NCI-H748 (cell line): ENCODE measurements at regions not wholly inside any gene's neighbourhood (a gene's known extent, or its start where the extent isn't known, plus 50 kb on each side); places are given as distances from the start of the nearest gene placed in this dataset.

Source experiments
- DNase-seq: peaks from one replicate; lab custom pipeline; 2025; ENCODE audit not compliant: unreplicated experiment; lab: John Stamatoyannopoulos, UW

DNA sequence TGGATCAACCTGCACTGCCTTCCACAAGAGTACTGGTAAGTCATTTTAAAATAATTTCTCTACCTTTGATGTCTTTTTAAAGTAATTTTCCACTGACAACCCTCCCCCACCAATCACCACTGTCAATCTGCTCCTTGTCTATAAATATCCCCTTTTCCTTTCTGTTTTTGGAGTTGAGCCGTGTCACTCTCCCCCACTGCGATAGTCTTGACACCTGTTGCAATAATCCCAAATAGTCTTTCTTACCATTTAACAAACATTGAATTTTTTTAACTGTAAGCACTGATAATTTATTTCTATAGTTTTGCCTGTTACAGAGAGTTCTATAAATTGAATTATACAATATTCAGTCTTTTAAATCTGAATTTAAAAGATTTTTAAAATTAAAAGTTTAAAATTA, 420.9 kb downstream of the COL11A1 start:
- DNase-seq: no peak

DNA sequence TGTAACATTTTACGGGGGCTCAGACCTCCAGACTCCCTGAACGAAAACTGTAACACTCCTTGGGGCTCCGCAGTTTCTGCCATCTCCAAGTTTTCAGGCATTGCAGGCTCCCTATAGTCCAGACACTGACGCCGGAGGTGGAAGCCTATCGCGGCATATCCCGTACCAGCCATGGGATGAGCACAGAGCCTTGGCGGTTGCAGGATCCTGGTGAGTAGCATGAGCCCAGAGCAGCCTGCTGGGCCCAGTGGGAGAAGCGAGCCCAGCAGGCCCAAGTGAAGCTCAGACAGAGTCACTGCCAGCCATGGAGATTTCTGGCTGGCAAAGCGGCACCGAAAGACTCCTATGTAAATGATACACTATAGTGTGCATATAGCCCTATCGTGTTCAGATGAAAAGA, 446.8 kb downstream of the COL11A1 start:
- no peak for DNase-seq

DNA sequence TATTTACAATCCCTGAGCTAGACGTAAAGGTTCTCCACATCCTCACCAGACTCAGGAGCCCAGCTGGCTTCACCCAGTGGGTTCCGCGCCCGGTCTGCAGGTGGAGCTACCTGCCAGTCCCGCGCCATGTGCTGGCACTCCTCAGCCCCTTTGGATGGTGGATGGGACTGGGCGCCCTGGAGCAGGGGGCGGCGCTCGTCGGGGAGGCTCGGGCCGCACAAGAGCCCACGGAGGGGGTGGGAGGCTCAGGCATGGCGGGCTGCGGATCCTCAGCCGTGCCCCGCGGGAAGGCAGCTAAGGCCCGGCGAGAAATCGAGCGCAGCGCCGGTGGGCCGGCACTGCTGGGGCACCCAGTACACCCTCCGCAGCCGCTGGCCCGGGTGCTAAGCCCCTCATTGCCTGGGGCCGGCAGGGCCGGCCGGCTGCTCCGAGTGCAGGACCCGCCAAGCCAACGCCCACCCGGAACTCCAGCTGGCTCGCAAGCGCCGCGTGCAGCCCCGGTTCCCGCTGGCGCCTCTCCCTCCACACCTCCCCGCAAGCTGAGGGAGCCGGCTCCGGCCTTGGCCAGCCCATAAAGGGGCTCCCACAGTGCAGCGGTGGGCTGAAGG, 448.3 kb downstream of the COL11A1 start:
- peak; percentile 41 for DNase-seq

DNA sequence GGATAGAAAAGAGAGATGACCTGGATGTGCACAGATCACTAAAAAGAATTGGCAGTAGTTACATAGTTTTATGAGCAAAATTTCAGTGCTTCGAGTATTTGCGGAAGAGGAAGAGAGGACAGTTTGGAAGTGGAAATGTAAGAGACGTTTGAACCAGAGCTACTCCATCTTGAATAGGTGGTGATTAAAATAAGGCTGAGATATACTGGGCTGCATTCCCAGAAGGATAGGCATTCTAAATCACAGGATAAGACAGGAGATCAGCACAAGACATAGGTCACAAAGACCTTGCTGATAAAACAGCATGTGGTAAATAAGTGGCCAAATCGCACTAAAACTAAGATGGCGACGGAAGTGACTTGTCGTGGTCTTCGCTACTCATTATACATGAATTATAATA, 453.3 kb downstream of the COL11A1 start:
- DNase-seq: no peak

DNA sequence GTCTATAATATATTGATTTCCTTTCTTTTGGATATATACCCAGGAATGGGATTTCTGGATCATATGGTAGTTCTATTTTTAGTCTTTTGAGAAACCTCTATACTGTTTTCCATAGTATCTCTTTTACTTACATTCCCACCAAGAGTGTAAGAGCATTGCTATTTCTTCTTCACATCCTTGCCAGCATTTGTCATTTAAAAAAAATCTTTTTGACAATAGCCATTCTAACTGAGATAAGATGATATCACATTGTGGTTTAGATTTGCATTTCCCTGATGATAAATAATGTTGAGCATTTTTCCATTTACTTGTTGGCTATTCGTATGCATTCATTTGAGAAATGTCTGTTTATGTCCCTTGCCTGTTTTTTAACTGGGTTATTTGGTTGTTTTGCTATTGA, 467.4 kb downstream of the COL11A1 start:
- no peak for DNase-seq

DNA sequence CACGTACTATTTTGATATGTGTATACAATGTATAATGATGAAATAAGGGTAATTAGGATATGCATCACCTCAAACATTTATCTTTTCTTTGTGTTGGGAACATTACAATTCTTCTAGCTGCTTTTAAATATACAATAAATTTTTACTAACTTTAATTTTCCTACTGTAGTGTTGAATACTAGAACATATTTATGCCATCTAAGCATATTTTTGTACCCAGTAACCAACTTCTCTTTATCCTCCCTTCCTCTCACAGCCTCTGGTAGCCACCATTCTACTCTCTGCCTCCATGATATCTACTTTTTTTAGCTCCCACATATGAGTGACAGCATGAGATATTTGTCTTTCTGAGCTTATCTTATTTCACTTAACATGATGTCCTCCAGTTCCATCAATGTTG, 468.0 kb downstream of the COL11A1 start:
- no peak for DNase-seq

DNA sequence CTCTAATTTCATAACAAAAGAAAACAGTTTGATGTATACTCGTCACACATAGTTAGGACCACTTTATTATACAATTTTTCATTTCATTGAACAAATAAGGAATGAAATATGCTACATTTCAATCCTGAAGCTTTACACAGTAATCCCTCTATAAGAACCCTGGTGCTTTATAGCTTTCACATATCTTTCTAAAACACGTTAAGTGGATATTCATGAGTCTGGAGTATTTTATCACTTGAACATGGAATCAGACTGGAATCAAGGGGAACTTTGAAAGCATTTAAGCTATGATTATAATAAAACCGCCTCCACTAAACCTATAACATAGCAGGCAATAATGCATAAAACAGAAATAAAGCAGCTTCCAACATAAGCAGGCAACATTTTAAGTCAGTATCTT, 476.6 kb downstream of the COL11A1 start:
- DNase-seq: no peak

DNA sequence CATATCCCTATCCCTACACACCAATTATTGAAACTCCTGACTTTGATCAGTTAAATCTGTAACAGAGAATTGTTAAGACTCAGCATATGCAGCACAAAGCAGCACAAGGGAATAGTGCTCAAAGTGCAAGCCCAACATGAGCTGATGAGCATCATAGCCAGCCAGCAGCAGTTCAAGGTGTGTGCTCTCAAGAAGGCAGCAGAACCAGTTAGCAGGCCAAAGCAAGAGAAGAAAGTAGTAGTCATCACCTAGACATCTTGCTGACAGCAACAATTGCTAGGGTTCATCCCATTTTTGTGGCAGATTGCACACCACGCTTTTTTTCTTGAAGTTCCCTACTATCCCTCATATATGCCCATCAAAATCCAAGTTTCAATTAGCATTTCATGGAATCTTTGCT, 478.3 kb downstream of the COL11A1 start:
- no peak for DNase-seq

DNA sequence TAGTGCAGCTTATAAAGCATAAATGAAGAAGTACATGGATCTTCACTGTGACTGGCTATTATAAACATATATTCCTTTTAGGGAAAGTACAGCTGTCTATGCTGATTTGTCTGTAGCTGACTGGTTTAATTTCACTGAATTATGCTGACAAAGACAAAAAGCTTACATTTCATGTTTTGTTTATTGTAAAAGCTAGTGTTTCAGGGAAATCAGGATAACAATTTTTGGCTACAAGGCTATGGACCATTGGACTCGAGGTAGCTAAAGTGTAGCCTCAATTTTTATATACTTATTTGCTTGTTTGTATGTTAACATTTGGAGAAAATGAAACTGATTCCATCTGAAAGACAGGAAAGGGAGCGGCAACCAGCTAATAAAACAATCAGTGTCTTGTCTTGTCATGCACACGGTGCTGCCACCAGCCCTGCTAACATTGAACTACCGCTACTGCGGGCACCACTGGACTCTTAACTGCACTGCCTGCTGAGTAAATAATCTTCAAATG, 480.2 kb downstream of the COL11A1 start:
- peak; percentile 87 for DNase-seq

DNA sequence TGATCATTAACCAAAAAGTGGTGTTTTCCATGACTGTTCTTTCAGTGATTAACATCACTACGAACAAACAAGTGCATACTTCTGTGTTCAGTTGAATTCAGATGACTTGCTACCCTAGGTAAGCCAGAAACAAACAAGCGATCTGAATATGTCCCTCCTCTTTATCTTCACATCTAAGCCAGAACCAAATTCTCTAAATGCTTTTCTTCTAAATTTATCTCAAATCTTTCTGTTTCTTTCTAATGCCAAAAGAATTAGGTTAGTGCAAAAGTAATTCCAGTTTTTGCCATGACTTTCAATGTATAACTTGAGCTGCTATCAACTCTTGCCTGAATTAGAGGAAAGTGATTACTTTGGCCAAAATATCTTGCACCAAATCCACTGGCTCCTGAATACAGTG, 481.2 kb downstream of the COL11A1 start:
- DNase-seq: no peak

DNA sequence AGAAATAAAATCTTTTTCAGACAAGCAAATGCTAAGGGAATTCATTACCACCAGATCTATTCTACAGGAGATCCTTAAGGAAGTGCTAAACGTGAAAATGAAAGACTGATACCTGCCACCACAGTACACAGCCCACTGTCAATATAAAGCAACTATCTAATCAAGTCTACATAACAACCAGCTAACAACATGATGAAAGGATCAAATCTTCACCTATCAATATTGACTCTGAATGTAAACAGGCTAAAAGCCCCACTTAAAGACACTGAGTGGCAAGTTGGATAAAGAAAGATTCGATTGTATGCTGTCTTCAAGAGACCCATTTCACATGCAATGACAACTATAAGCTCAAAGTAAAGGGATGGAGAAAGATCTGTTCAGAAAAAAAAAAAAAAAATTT, 492.4 kb downstream of the COL11A1 start:
- DNase-seq: peak; percentile 26

DNA sequence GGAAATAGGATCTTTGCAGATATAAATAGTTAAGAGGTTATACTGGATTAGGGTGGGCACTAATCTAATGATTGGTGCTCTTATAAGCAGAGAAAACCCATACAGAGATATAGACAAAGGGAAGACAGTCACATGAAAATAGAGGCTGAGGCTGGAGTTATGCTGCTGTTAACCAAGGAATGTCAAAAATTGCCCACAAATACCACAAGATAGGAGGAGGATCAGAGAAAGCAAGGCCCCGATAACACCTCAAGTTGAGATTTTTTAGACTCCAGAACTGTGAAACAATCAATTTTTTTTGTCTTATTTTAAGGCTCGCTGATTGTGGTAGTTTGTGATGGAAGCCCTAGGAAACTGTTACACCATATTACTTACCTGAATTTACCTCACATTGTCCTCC, 513.2 kb downstream of the COL11A1 start:
- DNase-seq: no peak

DNA sequence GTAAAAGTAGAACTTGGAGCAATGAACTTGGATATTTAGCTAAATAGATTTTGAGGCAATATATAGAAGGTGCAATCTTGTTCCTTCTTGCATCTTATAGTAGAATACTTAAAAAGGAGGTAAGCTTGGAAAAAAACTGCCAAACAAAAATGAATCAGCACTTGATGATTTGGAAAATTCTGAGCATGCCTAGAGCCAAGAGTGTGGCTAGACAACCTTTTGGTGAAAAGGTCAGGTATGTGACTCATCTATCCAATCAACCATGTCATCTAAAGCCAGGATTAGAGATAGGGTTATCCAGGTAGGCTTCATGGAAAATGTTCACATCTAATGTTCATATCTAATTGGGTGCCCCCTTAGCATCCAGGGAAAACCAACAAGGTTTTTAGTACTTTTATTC, 515.0 kb downstream of the COL11A1 start:
- DNase-seq: no peak

DNA sequence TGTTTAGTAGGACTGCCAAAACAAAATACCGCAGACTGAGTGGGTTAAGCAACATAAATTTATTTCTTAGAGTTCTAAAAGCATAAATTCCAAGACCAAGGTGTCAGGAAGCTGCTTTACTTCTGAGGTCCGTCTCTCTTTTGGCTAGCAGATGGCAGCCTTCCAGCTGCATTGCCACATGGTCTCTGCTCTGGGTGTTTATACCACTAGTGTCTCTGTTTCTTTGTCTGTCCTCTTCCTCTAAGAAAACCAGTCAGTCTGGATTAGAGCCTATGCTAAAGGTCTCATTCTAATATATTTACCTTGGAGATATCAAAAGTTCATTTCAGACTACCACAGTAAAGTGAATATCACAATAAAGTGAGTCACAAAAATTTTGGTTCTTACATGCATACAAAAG, 519.8 kb downstream of the COL11A1 start:
- peak; percentile 22 for DNase-seq

DNA sequence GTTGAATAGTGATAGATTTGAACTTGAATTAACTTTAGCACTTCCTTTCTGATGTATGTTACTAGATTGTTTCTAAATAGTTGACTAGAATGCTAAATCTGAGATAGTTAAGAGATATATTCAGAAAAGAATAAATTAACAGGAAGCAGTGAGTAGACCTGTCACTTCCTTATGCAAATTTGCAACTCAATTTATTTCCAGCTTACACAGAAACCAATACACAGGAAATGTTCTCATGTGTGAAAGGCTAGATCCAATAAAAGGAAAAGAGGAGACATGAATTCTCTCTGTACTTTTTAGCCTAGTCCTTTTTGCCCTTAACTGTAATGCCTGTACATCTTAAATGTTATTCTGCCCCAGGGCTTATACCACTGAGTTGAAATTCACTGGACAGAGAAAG, 522.3 kb downstream of the COL11A1 start:
- DNase-seq: no peak

DNA sequence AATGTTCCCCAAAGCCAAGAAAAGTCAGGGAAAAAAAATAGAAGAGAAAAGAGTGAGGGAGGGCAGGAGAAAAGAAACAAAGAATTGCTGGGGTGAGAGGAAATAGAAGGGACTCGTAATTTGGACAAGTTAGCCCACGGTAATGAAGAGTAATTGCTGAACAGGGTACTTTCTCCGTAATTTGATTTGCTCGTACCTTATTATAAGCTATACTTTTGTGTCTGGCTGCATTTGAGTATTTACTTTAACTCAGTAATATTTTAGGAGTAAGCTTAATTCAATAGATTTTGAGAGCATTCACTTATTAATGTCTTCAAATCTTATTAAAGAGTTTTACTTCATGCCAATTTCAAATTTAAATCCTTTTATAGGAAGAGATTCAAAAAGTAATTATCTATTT, 527.5 kb downstream of the COL11A1 start:
- DNase-seq: no peak

DNA sequence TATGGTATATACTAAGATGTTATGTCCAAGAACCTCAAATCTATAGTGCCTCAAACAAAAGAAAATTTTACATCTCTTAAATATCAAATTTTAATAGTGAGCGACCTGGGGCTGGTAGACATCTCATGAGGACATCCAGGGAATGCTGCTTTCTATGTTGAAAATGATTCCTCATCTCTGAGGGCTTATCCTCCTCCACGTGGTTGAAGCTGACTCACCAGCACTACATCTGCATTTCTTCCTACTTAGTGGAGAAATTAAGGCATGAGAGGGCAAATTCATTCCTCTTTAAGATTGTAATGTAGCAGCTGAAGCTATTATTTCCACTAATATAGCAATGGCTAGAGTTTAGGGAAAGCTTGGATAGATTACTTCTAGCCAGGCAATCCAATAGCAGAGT, 529.5 kb downstream of the COL11A1 start:
- no peak for DNase-seq

DNA sequence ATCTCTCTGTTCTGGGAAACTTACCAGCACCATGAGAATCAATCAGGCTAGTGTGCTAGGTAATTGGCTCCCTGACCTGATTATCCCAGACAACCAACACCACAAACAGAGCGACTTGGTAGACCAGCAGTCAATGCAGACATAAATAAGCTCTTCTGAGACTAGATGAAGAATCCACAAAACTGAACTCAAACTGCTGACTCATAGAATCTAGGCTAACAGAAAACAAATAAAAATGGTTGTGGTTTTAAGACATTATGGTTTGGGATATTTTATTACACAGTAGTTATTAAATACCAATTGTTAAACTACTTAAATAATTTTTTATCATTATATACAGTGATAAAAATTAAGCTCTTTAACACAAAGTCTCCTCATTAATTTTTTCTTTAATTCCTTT, 535.7 kb downstream of the COL11A1 start:
- no peak for DNase-seq

DNA sequence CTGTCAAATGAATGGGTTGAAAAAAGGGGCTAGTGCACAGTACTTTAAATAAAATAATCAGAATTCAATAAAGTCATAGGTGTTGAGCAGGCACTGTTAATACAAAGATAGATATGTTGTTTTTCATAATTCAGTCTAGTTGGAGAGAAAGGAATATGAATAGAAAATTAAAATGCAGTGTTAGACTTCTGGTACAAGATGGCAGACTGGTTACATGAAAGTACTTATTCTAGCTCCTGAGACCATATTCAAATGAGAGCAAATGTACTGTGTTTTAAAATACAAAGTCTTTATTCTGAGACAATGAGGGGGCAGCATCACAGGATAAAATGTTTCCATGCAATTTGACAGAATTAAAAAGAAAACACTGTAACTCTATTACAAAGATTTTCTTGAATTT, 542.1 kb downstream of the COL11A1 start:
- no peak for DNase-seq

DNA sequence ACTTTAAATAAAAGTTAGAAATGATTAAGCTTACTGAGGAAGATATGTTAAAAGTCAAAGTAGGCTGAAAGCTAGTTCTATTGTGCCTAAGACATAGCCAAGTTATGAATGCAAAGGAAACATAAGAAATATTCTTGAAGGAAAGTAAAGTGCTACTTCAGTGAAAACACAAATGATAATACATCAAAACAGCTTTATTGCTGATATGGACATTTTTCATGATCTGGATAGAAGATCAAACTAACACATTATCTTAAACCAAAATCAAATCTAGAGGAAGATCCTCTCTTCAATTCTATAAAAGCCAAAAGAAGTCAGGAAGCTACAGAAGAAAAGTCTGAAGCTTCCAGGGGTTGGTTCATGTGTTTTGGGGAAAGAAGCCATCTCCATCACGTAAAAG, 545.9 kb downstream of the COL11A1 start:
- no peak for DNase-seq

DNA sequence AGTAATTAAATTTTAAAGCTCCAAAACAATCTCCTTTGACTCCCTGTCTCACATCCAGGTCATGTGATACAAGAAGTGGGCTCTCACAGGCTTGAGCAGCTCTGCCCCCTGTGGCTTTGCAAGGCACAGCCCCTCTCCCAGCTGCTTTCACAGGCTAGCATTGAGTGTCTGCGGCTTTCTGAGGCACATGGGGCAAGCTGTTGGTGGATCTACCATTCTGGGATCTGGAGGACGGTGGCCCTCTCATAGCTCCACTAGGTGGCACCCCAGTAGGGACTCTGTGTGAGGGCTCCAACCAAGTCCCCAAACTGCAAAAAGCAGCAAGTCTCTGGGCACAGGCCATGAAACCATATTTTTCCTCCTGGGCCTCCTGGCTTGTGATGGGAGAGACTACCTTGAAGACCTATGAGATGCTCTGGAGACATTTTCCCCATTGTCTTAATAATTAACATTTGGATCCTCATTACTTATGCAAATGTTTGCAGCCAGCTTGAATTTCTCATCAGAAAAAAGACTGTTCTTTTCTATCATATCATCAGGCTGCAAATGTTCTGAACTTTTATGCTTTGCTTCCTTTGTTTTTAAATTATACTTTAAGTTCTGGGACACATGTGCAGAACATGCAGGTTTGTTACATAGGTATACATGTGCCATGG, 554.1 kb upstream of the OLFM3 start:
- peak; percentile 53 for DNase-seq

DNA sequence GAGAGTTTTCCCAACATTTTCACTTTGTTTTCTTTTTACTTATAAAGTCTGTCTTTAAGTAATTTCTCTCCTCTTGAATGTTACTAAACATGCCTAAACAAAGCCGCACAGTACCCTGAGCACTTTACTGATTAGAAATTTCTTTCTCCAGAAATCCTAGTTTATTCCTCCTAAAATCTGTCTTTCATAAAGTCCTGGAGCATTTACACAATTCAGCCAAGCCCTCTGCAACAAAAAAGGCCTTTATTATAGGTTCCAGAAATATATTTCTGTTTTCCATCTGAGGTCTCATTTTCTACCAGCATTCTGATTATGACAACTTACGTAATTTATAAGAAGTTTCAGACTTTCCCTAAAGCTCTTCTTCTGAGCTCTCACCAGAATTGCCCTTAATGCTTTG, 549.5 kb upstream of the OLFM3 start:
- DNase-seq: no peak
